AG20443 (cell line): ENCODE measurements at regions not wholly inside any gene's neighbourhood (a gene's known extent, or its start where the extent isn't known, plus 50 kb on each side); places are given as distances from the start of the nearest gene placed in this dataset.

Source experiments
- DNase-seq: peaks from one replicate; pipeline ENCODE4 v3.0.0; 2012; ENCODE audit warnings: low spot score, mixed read lengths

GRCh38 chr14:32022938-32023466 is 54.1 kb upstream of the ARHGAP5 start:
- DNase-seq, result no peak

GRCh38 chr14:32023540-32023939 is 53.6 kb upstream of the ARHGAP5 start:
- no peak for DNase-seq

DNA sequence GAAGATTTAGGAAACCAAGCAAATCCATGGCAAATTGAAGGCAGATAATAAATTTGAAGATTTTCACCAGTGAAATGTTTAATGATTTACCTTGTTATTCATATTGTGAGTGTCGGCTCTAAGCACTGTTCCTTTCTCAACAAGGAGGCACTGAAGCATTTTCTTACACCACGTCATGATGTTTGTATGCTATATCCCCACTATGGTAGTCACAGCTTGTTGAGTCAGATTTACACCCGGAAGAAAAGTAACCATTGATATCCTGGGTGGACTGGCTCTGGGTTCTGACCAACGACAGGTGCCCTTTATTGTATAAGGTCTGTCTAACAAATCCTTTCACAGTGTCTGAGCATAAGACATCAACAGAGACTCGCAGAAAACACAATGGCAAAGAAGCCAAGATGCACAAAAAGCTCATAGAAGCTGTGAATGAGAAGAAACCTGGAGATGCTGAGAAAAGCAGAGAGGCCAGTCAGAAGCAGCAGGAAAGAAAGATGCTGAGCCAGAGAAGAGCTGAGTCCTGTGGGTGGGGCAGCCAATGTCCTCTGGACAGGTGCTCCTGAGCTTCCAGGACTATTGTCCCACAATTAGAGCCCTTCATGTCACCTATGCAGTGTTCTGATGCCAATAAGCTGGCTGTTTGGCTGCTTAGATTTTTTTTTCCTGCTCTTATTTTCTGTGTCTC is 49.7 kb upstream of the ARHGAP5 start:
- no peak for DNase-seq
